ENCODE measurements at regions not wholly inside any gene's neighbourhood (a gene's known extent, or its start where the extent isn't known, plus 50 kb on each side); places are given as distances from the start of the nearest gene placed in this dataset.

DNA sequence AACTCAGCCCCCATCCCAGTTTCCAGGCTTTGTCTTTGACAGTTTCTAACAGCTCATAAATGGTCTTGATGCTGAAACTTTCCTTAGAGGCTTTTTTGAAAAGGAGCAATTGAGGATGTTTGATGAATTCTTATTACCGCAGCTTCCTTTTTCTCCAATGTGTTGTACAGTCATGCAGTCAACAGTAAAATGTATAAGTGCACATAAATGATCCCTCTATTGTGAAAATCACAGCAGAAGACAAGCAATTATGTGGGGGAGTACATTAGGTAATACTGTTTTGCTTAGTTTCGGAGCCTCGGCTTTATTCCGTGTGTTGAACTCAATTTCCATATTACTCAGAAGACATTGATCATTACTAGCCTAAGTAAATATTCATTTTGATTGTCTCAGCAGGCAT, 673.7 kb downstream of the CDH8 start:
- no peak for TF ChIP-seq POLR2A (IDR thresholded peaks at IDR 0.05)
- TF ChIP-seq CTCF (IDR thresholded peaks at IDR 0.05) = no peak

All from uterus (tissue), 2 donors.